BLaER1 (cell line): ENCODE measurements at regions not wholly inside any gene's neighbourhood (a gene's known extent, or its start where the extent isn't known, plus 50 kb on each side); places are given as distances from the start of the nearest gene placed in this dataset.

Experiments used
- H3K27ac ChIP-seq: shearing (Covaris generic); formaldehyde crosslinking; 2 replicates; pipeline ENCODE4 v1.8.1; 2022
- H3K27me3 ChIP-seq: shearing (Covaris generic); formaldehyde crosslinking; 2 replicates; pipeline ENCODE4 v1.8.1; 2022
- H3K36me3 ChIP-seq: shearing (Covaris generic); formaldehyde crosslinking; 2 replicates; pipeline ENCODE4 v1.8.1; 2022
- H3K4me1 ChIP-seq: shearing (Covaris generic); formaldehyde crosslinking; 2 replicates; pipeline ENCODE4 v1.8.1; 2022
- H3K4me2 ChIP-seq: shearing (Covaris generic); formaldehyde crosslinking; 2 replicates; pipeline ENCODE4 v1.8.1; 2022
- H3K4me3 ChIP-seq: shearing (Covaris generic); formaldehyde crosslinking; 2 replicates; pipeline ENCODE4 v1.8.1; 2022
- H3K9ac ChIP-seq: shearing (Covaris generic); formaldehyde crosslinking; 2 replicates; pipeline ENCODE4 v1.8.1; 2022
- H3K9me3 ChIP-seq: shearing (Covaris generic); formaldehyde crosslinking; 2 replicates; pipeline ENCODE4 v1.8.1; 2022
- H4K20me1 ChIP-seq: shearing (Covaris generic); formaldehyde crosslinking; 2 replicates; pipeline ENCODE4 v1.8.1; 2022
- Cebpa-rat ChIP-seq: shearing (Covaris generic); IDR thresholded peaks from 2 replicates; pipeline ENCODE4 v1.8.1; 2022

DNA sequence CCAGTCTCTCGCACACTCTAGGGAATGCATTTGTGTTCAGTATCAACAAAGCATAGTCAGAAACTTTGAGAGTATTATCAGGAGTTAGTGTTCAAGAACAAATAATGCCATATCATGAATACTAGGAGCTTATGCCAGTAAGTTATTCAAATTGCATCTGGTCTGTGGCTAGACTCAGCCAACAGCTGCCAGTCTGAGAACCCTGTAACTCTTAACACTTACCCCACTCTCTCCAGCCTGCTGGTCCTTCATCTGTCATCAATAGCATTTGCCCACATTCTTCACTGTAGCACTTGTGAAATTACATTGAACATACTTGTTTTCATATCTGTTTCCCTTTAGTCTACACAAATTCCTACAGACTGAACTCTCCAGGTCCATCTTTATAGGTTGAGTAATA is 1157.5 kb upstream of the RAG2 start:
- H3K9ac ChIP-seq = no peak overlapping the region
- H4K20me1 ChIP-seq = no peaks in the 10 kb centered on the region
- H3K4me2 ChIP-seq = no peak overlapping the region
- no peaks in the 10 kb centered on the region for H3K9me3 ChIP-seq
- H3K4me3 ChIP-seq = no peak overlapping the region
- no peaks in the 10 kb centered on the region for H3K36me3 ChIP-seq
- H3K4me1 ChIP-seq = no peaks in the 10 kb centered on the region
- no peak for TF ChIP-seq Cebpa-rat
- no peak overlapping the region for H3K27ac ChIP-seq
- H3K27me3 ChIP-seq = no peaks in the 10 kb centered on the region

DNA sequence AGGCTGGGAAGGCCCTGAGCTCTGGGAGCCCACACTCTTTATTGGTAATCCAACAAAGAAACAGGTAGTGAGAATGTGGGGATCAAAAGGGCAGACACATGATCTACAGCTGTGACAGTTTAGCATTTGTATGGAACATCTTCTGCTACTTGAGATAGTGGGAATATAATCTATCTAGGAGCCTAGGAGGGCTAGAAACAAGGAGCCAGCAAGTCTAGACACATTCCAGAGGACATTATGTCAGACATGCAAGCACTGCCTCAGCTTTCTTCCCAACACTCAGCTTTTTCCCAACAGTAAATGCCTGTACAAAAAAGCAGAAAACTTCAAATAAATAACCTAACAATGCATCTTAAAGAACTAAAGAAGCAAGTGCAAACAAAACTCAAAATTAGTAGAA is 1150.6 kb upstream of the RAG2 start:
- Histone ChIP-seq H3K4me2 (no peak overlapping the region), H3K4me3 (no peak overlapping the region), H3K27me3 (no peaks in the 10 kb centered on the region), H3K4me1 (no peaks in the 10 kb centered on the region), H3K27ac (no peak overlapping the region), H3K36me3 (no peaks in the 10 kb centered on the region), H4K20me1 (no peaks in the 10 kb centered on the region), H3K9ac (no peak overlapping the region), H3K9me3 (no peaks in the 10 kb centered on the region)
- no peak for TF ChIP-seq Cebpa-rat

DNA sequence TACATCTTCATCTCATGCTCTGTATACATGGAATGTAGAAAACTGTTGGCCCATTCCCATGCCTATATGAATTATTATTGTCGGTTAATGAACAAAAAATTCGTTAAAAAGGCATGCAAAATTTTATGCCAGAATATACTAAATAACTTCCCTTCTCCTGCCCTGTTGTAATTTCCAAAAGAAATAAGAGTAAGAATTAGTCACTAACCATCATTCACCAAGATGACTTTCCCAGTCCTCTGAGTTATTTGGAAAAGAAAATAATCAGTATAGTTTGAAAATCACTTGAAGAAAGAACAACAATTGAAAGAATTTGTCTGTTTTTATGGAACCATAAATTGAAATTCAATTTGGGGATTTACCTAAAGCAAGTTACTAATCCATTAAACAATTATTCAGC is 1149.1 kb upstream of the RAG2 start:
- H3K4me2 ChIP-seq = no peak overlapping the region
- no peak overlapping the region for H3K27ac ChIP-seq
- H3K9me3 ChIP-seq = no peaks in the 10 kb centered on the region
- no peak overlapping the region for H3K4me3 ChIP-seq
- no peak for TF ChIP-seq Cebpa-rat
- no peaks in the 10 kb centered on the region for H4K20me1 ChIP-seq
- no peaks in the 10 kb centered on the region for H3K36me3 ChIP-seq
- H3K9ac ChIP-seq = no peak overlapping the region
- H3K27me3 ChIP-seq = no peaks in the 10 kb centered on the region
- no peaks in the 10 kb centered on the region for H3K4me1 ChIP-seq

DNA sequence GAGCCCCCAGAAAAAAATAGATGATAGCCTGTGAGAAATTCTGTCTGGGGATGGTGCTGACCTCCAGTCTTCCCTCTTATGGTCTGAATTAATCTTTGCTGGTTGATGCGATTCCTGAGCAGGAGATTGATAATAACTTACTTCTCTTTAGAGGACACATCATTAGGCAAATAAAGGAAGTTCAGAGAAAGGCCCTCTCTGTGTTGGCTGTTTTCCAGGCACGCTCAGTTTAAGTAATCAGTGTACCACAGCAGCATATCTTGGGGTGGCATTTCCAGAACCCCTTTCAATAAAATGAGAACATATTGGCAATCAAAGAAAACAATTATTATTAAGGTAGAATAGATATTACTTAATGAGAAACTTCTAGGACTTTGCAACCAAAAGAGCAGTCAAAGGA is 1129.3 kb upstream of the RAG2 start:
- Histone ChIP-seq H3K27me3 (no peaks in the 10 kb centered on the region), H4K20me1 (no peaks in the 10 kb centered on the region), H3K9me3 (no peaks in the 10 kb centered on the region), H3K9ac (no peak overlapping the region), H3K36me3 (no peaks in the 10 kb centered on the region), H3K4me2 (no peak overlapping the region), H3K4me3 (no peak overlapping the region), H3K27ac (no peak overlapping the region), H3K4me1 (no peaks in the 10 kb centered on the region)
- no peak for TF ChIP-seq Cebpa-rat

DNA sequence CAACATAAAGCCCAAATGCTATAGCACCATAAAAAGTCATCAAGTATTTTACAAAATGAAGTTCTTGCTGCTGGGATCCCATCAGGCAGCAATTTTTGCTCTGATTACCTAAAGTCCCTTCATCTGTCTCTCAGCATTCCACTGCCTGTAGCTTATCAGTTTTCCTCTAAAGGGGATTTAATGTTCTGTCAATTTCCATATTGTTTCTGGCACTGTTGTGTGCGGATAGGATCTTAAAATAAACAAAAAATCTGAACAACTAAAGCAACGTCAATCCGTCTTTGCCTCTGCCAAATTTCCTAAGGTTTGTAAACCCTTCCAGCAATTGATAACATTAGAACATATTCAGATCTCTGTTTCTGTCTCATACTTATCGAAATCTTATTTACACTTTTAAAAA is 1126.3 kb upstream of the RAG2 start:
- Histone ChIP-seq H3K27me3 (no peaks in the 10 kb centered on the region), H3K4me3 (no peak overlapping the region), H3K4me1 (no peaks in the 10 kb centered on the region), H3K9me3 (no peaks in the 10 kb centered on the region), H3K4me2 (no peak overlapping the region), H3K27ac (no peak overlapping the region), H3K36me3 (no peaks in the 10 kb centered on the region), H3K9ac (no peak overlapping the region), H4K20me1 (no peaks in the 10 kb centered on the region)
- TF ChIP-seq Cebpa-rat = no peak

DNA sequence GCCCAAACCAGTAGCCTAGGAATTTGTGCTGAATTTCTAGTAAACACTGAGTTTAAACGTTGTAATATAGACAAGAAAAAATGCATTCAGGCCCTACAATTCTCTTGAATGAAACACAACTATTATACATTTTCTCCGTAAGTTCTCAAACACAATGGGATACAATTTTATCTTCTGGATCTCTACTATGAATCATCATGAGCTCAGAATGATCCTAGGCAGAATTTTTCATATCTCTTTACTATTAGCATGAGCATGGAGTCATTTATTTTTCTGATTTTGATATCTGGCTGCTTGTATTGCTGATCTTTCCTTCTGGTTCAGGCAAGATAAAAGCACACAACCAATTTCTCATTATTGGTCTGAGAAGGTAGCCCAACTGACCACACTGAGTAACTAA is 1123.4 kb upstream of the RAG2 start:
- no peaks in the 10 kb centered on the region for H3K27me3 ChIP-seq
- no peak overlapping the region for H3K4me3 ChIP-seq
- no peak overlapping the region for H3K9ac ChIP-seq
- H3K4me2 ChIP-seq = no peak overlapping the region
- no peaks in the 10 kb centered on the region for H3K36me3 ChIP-seq
- H3K9me3 ChIP-seq = no peaks in the 10 kb centered on the region
- H4K20me1 ChIP-seq = no peaks in the 10 kb centered on the region
- no peak overlapping the region for H3K27ac ChIP-seq
- TF ChIP-seq Cebpa-rat = no peak
- no peaks in the 10 kb centered on the region for H3K4me1 ChIP-seq

DNA sequence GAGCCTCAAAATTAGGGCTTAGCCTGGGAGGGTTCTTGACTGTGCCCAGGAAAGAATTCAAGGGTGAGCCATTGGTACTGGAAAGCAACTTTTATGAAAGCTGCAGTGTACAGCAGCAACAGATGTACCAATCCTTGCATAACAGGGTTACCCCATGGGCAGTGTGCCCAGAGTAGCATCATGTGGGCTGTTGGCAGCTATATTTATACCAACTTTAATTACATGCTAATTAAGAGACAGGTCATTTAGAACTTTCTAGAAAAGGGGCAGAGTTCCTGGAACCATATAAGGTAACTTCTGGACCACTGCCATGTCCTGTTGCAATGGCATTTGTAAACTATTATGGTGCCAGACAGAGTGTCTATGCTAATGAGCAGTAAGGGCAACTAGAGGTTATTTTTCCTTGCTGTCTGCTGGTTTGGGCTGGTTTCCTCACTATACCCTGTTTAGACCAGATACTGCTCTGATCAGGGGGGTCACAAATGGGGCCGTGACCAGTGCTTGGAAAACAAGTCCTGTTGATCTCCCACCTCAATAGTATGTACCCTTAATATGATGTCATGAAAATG is 1120.5 kb upstream of the RAG2 start:
- Histone ChIP-seq H3K27me3 (no peaks in the 10 kb centered on the region), H3K27ac (no peak overlapping the region), H3K9ac (no peak overlapping the region), H3K4me2 (no peak overlapping the region), H3K4me1 (no peaks in the 10 kb centered on the region), H4K20me1 (no peaks in the 10 kb centered on the region), H3K4me3 (no peak overlapping the region), H3K36me3 (no peaks in the 10 kb centered on the region), H3K9me3 (no peaks in the 10 kb centered on the region)
- TF ChIP-seq Cebpa-rat = no peak

DNA sequence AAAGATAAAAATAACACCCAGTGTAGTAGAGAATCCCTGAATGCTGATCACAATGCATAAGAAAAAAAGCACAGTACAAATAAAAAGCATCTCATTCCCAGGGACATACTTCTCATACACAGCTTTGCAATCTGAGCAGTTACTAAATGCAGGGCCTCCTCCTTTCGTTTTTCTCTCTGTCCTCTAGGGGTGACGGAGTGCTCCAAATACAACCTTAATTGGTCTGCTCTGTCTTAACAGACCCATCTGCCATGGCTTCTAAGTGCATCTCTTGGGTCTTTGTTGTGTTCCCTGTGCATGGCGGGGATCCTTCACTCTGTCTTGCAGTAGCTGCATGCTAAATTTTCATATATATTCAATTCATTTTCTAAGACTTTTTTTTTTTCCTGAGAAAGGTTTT is 1114.2 kb upstream of the RAG2 start:
- TF ChIP-seq Cebpa-rat = no peak
- Histone ChIP-seq H3K4me2 (no peak overlapping the region), H3K36me3 (no peaks in the 10 kb centered on the region)

DNA sequence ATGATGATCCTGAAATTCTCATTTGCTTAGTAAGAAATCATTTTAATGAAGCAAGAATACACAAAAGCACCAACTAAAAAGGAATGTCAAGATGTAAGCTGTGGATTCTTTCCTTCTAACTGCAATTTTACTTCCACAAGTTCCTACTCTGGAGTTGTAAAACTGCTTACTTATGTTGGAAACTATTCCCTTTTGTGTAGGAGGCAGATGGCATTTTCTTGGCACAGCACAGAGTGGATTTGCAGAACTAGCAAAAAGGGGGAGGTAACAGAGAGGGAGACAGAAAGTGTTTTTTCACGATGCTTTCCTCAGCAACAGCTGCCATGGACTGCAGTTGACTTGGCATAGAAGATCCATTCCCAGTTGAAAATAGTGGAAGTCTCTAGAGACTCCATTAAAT is 1112.0 kb upstream of the RAG2 start:
- H3K4me3 ChIP-seq = no peak overlapping the region
- no peak overlapping the region for H3K27ac ChIP-seq

More for the DNA sequence above, 1114.2 kb upstream of the RAG2 start:
- Histone ChIP-seq H3K27ac (no peak overlapping the region), H3K4me1 (no peaks in the 10 kb centered on the region), H3K9me3 (no peaks in the 10 kb centered on the region), H3K4me3 (no peak overlapping the region), H3K9ac (no peak overlapping the region), H3K27me3 (no peaks in the 10 kb centered on the region), H4K20me1 (no peaks in the 10 kb centered on the region)

DNA sequence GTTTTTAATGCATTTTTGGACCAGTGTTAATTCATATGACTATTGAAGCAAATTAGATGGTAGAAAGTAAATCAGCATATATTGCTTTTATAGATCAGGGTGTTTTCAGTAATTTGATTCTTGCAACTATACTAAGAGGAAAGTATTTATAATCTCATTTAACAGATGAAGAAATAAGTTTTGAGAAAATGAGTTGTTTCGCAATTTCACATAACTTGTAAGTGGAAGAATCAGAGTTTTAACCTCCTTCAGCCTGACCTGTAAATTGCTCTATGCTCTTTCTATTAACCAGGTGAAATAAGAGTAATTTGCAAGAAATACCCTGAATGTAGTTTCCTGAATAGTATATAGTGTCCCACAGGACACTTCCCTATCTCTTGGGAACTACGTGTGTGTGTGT is 1106.8 kb upstream of the RAG2 start:
- H3K9me3 ChIP-seq = no peaks in the 10 kb centered on the region
- H3K4me2 ChIP-seq = no peak overlapping the region
- H3K9ac ChIP-seq = no peak overlapping the region
- H3K4me3 ChIP-seq = no peak overlapping the region
- H3K27ac ChIP-seq = no peak overlapping the region
- no peaks in the 10 kb centered on the region for H3K4me1 ChIP-seq
- TF ChIP-seq Cebpa-rat = no peak; the same call in 1 of the 2 replicates
- no peaks in the 10 kb centered on the region for H3K27me3 ChIP-seq
- H4K20me1 ChIP-seq = no peaks in the 10 kb centered on the region
- H3K36me3 ChIP-seq = no peaks in the 10 kb centered on the region

More for the DNA sequence above, 1112.0 kb upstream of the RAG2 start:
- H3K4me1 ChIP-seq = no peaks in the 10 kb centered on the region
- H3K9ac ChIP-seq = no peak overlapping the region
- no peaks in the 10 kb centered on the region for H4K20me1 ChIP-seq
- no peaks in the 10 kb centered on the region for H3K27me3 ChIP-seq
- no peak overlapping the region for H3K4me2 ChIP-seq
- no peaks in the 10 kb centered on the region for H3K36me3 ChIP-seq
- no peak for TF ChIP-seq Cebpa-rat
- no peaks in the 10 kb centered on the region for H3K9me3 ChIP-seq

DNA sequence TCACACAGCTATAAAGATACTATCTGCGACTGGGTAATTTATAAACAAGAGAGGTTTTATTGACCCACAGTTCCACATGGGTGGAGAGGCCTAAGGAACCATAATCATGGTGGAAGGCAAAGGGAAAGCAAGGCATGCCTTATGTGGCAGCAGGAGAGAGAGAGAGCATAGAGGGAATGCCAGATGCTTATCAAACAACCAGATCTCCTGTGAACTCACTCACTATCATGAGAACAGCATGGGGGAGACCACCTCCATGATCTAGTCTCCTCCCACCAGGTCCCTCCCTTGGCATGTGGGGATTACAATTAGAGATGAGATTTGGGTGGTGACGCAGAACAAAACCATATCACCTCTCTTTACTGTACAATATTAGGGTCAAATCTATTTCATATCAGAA is 1101.6 kb upstream of the RAG2 start:
- H4K20me1 ChIP-seq = no peaks in the 10 kb centered on the region
- no peaks in the 10 kb centered on the region for H3K4me1 ChIP-seq
- no peak overlapping the region for H3K4me3 ChIP-seq
- H3K36me3 ChIP-seq = no peaks in the 10 kb centered on the region
- H3K4me2 ChIP-seq = no peak overlapping the region
- H3K9me3 ChIP-seq = peaks cover 12% of the 10 kb centered on the region
- no peaks in the 10 kb centered on the region for H3K27me3 ChIP-seq
- no peak overlapping the region for H3K27ac ChIP-seq
- TF ChIP-seq Cebpa-rat = no peak
- H3K9ac ChIP-seq = no peak overlapping the region
